ENCODE measurements at regions not wholly inside any gene's neighbourhood (a gene's known extent, or its start where the extent isn't known, plus 50 kb on each side); places are given as distances from the start of the nearest gene placed in this dataset.

DNA sequence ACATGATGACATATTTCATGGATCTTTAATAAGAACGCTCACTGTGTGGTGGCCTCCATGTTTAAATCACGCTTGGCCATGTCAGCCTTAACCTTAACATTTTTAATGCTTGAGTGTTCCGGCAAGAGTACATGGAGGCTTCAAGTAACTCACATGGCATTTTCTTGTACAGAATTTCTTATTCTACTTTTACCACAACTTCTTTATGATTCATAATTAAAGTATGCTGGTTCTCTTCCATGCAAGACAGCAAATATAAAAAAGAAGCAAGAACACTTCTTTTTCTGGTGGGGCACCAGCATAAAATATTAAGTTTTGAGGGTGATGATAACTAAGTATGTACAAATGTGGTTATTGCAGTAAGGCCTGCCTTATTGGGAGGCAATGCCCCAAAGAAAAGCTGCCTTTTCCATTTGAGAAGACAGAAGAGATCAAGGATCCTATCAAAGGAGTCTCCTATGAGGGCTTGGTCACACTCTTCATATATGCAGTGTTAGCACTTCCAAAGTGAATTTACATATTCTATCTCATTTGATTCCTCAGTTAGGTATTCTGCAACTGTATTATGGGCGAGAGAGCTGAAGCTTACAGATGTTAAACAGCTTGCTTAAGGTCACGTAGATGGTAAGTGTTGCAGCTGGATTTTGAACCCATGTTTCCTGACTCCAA is 382.7 kb upstream of the MEF2C start:
- DNase-seq (ENCODE audit: extremely low read depth in 1 of 11, low read depth in 9 of 11, low spot score in 4 of 11): no peak

DNA sequence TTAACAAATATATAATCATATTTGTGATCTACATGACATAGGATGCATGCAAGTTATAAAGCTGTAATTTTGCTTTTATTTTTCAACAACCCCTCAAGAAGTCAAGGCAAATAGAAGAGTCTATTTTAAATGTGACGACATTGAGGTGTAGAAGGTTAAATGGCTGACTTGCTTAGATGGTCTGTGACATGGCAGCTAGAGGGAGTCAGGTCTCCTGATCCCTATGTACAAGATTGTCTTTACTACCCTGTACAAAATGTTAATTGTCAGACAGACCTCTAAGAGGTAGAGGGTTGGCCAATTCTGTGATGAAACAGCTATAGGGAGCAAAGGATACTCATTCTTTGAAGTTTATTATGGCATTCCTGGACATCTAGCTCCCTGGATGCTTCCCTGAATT is 380.9 kb upstream of the MEF2C start:
- no peak for DNase-seq (ENCODE audit: extremely low read depth in 1 of 11, low read depth in 9 of 11, low spot score in 4 of 11)

DNA sequence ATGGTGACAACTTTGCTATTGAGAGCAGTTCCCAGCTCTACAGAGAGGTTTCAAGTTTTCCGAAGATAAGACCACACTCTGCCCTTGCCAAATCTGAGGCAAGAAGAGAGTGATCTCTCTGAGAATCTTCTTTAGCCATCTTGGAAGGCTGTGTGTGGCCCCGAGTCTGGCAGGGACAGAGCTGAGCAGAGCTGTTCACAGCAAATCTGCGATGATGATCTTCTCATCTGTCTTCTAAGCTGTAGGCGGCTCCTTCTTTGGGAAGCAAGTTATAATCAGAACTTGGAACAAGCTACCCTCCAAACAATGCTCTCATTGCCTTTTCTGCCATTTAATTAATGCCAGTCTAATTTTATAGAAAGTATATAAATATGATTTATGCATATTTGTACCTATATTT is 379.0 kb upstream of the MEF2C start:
- DNase-seq (ENCODE audit: extremely low read depth in 1 of 11, low read depth in 9 of 11, low spot score in 4 of 11): no peak

DNA sequence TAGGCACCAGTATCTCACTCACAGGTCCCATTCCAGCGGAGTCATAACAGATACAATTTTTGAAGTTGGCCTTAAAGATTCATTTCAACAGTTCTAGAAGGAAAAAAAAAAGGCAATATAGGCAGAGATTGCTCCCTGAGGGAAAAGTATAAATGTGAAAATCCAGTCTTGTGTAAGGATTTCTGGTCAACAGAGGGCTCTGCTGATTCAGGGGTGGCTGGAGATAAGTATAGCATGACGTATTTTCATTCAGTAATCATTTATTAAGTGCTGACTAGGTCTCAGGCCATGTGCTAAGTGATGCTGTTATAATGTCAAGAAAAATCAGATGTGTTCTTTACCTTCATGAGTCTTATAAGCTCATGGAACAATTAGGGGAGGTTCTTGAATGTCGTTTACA is 377.3 kb upstream of the MEF2C start:
- no peak for DNase-seq (ENCODE audit: extremely low read depth in 1 of 11, low read depth in 9 of 11, low spot score in 4 of 11)

DNA sequence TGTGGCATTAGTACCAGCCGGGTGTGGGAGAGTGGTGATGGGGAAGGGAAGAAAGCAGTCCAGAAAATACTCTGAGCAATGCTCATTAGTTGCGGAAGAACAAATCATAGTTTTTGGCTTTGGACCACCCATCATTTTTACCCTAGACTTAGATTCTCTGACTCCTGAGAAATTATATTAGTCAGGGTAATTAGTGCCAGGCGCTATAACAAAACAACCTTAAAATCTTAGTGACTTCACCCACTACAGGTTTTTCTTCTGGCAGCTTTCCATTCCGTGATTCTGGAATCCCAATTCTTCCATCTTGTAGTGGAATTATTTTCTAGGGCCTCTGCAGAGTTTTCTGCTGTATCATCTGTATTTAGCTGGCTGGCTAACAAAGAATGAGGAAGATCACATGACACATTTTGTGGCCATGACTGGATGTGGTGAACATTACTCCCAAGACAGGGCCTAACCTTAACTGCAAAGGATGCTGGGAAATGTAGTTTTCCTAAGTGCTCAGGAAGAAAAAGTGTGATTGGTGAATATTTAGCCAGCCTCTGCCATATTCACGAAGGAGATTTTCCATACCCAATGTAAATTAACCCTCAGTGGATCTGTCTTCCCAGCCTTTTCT is 373.0 kb upstream of the MEF2C start:
- DNase-seq (ENCODE audit: extremely low read depth in 1 of 11, low read depth in 9 of 11, low spot score in 4 of 11): no peak

DNA sequence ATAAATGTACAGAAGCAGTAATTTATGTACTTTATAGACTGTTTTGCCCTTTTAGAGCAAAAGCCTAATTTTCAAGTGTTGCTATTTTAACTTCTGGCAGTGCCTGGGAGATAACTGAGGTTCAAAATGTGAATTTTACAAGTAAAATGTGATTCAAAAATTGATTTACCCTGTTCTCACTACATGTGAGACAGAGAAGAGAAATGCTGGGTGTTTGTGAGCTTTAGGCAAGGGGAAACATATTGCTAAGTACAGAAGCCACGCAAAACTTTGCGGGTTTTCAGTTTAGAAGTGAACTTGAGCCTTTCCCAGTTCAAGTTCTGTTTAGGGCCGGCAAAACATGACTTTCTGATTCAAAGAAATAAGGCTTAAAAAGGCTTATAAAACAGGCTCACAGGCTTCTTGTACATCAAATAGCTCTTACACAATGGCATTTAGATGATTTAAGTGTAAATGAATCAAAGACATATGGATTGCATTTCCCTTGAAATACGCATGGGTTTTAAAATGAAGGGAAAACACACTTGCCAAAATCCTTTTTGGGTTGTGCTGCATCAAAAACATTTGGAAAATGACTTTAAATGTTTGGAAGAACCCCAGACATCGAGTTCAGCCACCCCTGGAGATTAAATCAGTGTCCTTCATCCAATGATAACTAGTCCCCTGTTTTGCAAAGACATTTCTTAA is 370.8 kb upstream of the MEF2C start:
- no peak for DNase-seq (ENCODE audit: extremely low read depth in 1 of 11, low read depth in 9 of 11, low spot score in 4 of 11)

DNA sequence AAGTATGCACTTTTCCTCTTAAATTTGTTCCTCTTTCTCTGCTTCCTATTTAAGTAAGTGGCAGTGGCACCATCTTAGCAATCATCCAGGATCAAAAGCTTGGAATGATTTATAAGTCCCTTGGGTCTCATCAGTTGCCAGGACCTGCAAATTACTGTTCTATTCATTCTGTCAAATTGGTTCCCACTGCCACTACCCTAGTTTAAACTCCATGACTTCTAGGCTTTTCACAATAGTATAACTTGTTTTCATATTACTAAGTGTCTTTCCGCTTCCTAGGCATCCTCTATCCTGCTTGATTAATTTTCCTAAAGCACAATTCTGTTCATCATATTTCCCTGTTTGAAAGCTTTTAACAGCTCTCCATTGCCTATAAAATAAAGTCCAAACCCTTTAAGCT is 363.9 kb upstream of the MEF2C start:
- DNase-seq (ENCODE audit: extremely low read depth in 1 of 11, low read depth in 9 of 11, low spot score in 4 of 11): no peak

DNA sequence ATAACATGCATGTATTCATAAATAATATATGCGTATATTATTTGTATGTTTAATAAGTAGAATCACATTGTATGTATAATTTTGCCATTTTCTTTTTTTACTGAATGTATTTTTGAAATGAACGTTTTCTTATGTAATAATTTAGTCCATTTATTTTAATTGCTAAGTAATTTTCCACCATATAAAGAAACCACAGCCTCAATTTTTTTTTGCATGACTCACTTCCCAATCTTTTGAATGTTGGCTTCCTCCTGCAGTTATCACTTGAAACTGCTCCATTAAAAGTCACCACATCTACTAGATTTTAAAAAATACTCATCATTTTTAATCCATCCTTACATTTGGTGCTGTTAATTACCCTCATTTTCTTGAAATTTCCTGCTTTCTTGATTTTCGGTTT is 363.3 kb upstream of the MEF2C start:
- no peak for DNase-seq (ENCODE audit: extremely low read depth in 1 of 11, low read depth in 9 of 11, low spot score in 4 of 11)

DNA sequence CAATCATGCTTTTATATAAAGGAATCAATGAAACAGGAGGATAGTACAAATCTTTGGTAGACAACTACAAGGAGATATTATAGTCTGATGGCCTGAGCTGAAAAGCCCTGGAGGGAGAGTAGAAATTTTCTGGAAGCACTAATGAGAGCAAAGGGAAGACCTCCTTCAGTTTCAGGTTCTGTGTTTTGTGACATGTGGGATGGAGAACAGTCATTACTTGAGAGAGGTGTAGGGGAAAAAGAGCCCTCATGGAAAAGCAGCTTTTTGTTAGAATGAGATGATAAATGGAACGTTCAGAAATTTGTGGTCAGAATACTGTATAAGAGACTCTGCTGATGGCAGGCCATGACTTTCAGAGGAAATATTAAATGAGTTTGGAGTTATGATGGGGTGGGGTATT is 360.6 kb upstream of the MEF2C start:
- DNase-seq (ENCODE audit: extremely low read depth in 1 of 11, low read depth in 9 of 11, low spot score in 4 of 11): no peak

DNA sequence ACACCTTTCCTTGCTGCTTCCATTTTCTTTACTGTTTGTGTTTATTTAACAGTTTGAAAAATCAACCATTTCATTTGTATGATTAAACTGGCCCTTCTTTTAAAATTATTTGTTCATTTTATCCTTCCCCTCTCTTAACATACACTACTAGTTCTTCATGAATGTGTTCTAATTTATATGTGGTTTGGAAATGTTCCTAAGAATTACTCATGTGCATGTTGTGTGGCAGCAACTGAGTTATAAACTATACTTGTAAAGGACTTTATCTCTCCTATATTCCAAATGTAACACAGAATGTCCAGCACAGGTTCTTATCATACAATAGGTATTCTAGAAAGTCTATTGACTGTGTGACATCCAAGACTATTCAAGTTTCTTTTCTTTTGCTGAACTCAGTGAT is 358.2 kb upstream of the MEF2C start:
- no peak for DNase-seq (ENCODE audit: extremely low read depth in 1 of 11, low read depth in 9 of 11, low spot score in 4 of 11)

DNA sequence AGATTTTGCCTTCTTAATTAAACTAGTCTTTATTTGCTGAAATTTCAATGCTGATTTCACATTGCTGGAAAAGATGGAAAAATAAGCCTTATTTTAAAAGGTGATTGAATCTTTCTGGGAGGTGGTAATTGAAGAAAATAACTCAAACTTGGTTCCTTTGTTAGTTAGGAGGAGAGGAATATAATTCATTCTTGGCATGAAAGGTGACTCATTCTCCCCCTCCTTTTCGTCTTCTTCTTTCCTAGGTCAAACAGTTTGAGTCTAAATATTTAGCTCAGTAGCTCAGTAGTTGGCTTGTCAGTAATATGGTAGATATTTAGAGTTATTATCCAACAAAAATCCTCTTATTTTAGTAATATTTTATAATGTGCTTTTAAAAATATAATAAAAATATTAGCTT is 353.9 kb upstream of the MEF2C start:
- DNase-seq (ENCODE audit: extremely low read depth in 1 of 11, low read depth in 9 of 11, low spot score in 4 of 11): no peak

DNA sequence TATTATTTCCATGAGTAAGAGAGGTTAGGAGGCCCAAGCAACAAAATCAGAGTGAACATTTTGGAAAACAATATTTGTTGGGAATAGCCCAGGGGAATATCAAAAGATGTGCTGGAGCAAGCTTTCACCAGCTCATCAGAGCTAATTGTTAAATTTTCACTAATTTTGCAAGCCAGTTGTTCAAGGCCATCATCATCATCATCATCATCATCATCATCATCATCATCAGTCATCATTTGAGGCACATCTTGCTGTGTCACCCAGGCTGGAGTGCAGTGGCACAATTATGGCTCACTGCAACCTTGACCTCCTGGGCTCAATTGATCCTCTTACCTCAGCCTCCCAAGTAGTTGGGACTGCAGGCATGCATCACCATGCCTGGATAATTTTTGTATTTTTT is 350.5 kb upstream of the MEF2C start:
- DNase-seq (ENCODE audit: extremely low read depth in 1 of 11, low read depth in 9 of 11, low spot score in 4 of 11): no peak

DNA sequence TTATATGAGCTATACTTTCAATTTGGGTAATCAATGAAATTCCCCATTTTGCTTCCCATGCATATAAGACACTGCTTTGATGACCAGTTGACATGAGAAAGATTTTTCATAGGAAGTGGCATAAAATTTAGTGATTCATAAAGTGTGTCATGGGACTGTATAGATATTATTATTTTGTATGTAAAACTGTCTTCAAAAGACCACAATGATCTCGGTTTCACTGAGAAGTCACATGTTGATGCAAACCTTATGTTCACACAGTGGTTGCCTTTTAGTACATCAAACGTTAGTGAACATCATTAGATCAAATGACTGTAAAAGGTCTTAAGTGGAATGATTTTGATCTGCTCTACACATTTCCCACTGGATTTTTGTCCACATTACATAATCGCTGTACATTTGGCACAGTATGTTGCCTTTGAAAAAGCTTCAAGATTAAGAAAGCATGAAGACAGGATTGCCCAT is 349.2 kb upstream of the MEF2C start:
- DNase-seq (ENCODE audit: extremely low read depth in 1 of 11, low read depth in 9 of 11, low spot score in 4 of 11): no peak

DNA sequence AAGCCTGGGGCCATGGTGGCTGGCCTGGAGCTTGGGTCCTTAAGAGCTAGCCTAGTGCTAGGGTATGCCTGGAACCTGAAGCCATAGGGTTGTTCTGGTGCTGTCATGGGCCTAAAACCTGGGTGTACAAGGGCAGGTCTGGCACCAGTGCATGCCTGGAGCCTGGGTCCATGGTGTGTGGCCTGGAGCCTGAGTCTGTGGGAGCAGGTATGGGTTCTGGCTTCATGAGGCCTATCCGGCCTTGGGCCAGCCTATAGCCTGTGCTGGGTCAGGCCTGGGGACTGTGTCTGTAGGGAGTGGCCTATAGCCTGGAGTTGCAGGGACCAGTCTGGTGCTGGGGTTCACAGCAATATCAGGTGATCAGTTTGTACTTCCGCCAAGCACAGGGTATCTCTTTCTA is 347.2 kb upstream of the MEF2C start:
- DNase-seq (ENCODE audit: extremely low read depth in 1 of 11, low read depth in 9 of 11, low spot score in 4 of 11): no peak

DNA sequence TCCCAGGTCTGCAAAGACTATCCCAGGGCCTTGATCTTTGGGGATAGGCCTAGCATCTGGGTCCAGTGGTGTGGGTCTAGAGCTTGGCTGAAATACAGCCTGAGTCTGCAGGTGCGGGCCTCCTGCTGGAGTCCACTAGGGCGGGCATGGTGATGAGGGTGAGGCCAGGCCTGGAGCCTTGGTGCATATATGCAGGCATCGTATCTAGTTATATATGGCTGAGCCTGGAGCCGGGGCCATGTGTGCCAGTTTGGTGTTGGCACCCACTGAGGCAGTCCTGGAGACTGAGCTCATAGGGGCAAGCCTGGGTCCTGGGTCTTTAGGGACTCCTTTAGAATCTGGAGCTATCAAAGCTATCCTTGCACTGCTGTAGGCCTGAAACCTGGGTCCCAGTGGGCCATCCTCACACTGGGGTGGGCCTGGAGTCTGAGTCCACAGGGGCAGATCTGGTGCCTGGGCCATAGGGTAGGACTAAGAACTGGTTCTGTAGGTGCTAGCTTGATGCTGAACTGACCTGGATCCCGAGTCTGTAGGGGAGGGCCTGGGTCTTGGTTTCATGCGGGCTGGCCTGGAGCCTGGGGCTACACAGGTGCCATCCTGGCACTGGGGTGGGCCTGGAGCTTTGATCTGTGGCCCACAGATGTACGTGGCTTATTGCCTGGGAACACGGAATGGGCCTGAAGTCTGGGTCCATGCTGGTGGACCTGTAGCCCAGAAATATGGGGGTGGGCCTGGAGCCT is 346.5 kb upstream of the MEF2C start:
- DNase-seq (ENCODE audit: extremely low read depth in 1 of 11, low read depth in 9 of 11, low spot score in 4 of 11): no peak

DNA sequence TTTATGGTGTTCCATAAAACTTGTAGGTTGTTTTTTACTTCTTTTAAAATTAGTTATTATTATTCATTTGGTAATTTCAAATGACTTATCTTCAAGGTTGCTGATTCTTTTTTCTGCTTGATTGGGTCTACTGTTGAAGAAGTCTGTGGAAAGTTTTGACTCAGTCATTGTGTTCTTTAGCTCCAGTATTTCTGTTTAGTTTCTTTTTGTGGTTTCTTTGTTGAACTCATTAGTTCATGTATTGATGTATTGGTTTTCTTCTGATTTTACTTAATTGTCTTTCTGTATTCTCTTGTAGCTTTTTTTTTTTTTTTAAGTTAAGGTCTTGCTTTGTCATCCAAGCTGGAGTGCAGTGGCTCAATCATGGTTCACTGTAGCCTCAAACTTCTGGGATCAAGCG is 345.4 kb upstream of the MEF2C start:
- DNase-seq (ENCODE audit: extremely low read depth in 1 of 11, low read depth in 9 of 11, low spot score in 4 of 11): no peak

DNA sequence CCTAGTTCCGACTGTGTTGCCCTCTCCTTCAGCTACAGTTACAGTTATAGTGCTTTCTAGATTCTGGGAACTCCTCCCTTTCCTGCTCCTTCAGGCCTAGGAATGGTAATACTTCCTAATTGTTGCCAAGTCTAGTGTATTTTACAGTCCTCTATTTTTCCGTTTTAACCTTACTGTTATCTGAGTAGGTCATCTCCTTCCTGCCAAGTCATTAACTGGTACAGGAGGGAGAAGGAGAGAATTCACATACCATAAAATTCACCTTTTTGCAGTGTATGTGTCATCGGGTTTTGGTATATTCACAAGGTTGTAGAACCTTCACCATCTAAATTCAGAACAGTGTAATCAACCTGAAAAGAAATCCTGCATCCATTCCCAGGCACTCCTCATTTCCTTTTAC is 335.4 kb upstream of the MEF2C start:
- DNase-seq (ENCODE audit: extremely low read depth in 1 of 11, low read depth in 9 of 11, low spot score in 4 of 11): no peak

DNA sequence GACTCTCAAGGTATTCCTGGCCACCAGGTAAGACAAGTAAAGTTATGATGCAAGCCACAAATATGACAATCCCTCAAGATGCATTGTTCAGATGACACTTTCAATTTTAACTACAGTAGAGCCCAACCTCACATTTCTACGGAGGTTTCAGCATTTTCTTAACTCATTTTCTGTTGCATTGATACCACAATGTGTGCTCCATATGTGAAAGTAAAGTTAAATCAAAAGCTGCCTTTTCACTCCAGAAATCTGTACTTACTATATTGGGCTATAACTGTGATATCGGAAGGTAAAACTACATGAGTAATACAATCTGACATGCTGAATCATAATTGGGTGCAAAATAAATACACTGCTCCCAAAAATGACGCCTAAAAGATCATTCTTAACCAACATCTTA is 333.6 kb upstream of the MEF2C start:
- no peak for DNase-seq (ENCODE audit: extremely low read depth in 1 of 11, low read depth in 9 of 11, low spot score in 4 of 11)

DNA sequence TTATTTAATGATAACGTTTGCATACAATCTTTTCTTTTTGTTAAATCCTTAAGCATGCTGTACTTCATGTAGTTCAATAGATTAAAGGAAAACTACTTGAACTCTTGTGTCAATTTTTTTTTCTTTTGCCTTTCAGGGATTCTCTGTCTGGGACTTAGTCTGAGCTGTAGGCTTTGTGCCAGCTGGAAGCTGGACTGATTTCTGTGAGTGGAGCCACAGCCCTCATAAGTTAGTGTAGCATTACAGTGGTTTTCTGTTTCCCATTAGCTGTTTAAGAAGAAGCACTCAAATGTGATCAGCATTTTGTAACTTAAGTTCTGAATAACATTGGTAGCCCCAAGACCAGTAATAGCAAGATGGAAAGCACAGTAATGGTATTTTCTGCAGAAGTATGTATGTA is 330.6 kb upstream of the MEF2C start:
- DNase-seq (ENCODE audit: extremely low read depth in 1 of 11, low read depth in 9 of 11, low spot score in 4 of 11): peak in 1 of 11 donors; percentile 15

DNA sequence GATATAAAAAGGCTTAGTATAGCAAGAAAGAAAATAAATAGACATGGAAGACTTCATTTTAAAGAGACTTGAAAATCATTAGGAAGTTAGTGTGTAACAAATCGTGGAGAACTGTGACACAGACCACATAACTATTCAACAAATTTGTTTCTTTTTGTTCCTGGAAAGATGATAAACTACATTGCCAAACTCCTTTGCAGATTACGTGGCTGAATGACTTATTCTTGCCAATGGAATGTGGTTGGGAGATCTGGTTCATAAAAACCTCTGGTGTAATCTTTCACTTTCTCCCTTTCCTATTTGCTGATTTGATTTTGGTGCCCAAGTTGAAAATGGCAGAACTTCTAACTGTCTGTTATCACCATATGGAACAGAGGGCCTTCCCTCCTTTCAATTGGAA is 328.9 kb upstream of the MEF2C start:
- no peak for DNase-seq (ENCODE audit: extremely low read depth in 1 of 11, low read depth in 9 of 11, low spot score in 4 of 11)

Measured in renal cortex interstitium (tissue), 11 donors.